LoVo (cell line): ENCODE measurements at regions not wholly inside any gene's neighbourhood (a gene's known extent, or its start where the extent isn't known, plus 50 kb on each side); places are given as distances from the start of the nearest gene placed in this dataset.
"Not testable (repeated sequence)": the region's sequence is repeated elsewhere in the genome, so short reads cannot be mapped to it uniquely, and the experiment has no call there.

Experiments used
- DNase-seq: peaks from one replicate; pipeline ENCODE4 v3.0.0-alpha.2; 2016; ENCODE audit warnings: low spot score

DNA sequence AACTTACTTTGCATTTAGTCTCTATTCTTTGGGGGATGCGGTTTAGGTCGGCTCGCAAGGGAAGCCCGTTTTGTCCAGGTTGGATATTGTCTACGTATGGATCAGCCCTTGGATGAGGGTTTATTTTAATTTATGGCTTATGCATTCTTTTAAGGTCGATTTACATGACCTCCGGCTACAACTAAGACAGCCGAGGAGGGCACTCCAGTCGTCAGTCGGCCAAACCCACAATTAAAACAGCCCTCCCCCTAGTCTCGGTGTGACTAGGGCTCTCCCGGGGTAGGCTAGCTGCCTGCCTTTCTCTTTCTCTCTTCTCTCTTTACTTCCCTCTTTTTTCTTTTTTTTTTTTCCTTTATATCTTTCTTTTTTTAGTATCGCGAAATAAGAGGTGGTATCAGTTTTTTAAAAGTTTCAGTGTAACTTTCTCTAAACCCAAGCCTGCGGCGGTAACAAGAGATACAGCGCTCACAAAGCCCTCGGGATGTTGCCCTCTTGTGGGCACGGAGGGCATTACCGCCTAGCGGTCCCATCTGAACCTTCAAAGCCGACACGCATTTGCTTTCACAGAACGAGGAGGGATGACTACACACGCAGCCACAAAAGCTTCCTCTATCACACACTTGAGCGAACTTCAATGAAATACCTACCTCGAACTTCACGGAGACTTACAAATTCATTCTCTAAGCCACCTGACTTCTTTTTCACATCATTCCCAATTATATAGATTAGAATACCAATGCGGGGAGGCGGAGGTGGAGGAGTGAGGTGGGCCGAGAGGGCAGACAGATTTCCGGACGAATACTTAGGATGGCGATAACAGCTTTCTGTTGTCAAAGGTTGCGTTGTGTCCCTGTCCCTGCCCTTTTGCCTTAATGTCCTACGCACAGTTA lies 132.3 kb upstream of the C11orf58 start:
- DNase-seq: peak; percentile 82

DNA sequence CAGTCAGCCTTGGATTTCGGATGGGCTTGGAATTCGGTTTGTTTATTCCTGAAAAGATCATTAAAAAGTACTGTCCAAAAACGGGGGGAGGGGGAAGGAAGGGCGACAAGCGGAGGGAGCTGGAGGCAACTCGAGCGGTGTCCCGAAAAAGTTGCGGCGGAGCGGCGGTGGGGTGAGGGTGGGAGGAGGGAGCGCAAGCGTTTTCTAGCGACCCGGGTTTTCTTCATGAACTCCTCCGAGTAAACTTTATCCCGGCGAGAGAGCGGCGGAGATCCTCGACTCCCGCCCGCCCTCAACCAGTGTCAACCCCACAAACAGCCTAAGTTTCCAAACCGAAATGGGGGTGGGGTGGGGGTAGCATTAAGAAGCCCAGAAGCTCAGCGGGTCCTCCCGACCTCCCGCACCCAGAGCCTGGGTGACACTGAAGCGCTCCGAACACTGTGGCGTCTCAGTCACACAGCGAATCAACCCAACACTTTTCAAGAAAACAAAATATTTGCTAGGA lies 133.0 kb upstream of the C11orf58 start:
- DNase-seq: peak; percentile 2

DNA sequence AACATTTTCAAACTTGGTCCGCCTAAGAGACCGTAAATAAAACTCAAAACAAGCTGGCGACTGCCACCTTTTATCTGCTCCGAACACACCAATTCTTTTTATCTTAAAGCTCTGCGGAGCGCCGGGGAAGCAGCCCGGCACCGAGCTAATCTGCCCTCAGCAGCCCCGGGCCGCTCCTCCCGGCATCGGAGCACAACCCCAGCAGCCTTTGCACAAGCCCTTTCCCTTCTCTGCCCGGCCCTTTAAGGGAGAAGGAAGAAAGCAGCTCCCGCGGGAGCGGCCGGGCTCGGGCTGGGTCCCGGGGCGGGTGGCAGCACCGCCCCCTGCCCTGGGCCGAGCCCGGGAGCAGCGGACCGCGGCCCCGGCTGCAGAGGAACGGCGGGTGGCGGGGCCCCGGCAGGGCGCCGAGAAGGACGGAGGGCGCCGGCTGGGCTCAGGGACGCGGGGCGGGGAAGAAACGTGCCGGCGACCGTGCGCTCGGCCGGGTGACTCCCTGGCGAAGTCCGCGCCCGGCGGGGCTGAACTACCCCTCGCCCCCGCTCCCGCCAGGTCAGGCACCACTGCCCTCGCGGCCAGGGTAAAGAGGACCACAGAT lies 133.6 kb upstream of the C11orf58 start:
- DNase-seq: peak; percentile 42

DNA sequence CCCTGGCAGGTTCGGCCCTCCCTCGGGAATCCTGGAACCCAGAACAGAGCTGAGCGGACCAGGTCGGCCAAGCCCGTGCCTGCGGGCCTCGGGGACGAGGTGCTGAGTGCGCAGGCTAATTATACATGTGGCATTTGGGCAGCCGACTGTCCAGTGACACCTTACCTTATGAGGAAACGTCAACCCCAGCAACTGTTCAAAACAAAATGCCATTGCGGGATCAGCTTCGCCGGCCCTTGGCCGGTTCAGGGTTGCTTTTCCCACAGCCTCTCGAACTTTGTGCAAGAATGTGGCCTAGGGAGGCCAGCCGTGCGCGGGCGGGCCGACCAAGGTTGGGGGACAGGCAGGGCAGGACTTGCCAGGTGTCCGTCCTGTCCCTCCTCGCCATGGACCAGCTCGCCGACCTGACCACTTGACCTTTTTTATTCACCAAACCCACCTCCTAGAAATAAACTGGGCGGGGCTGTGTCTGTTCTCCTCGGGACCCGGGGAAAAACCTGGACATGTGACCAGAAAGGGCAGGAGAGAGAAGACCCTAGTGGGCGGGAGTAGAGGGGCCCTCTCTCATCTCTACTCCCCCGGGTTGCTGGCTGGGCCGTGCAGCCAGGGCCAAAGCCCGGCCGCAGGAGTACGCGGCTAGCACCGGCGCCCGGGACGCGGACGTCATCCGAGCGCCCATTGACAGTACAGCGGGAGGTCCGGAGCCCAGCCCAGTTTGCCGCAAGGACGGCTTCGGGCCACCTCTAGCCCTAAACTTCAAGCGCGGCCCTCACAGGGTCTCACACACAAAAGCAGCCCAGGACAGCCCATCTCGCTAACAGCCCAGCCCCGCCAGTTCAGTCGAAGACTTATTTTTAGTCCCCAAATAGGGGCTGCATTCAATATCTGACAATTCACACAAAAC lies 134.3 kb upstream of the C11orf58 start:
- DNase-seq: peak; percentile 20

DNA sequence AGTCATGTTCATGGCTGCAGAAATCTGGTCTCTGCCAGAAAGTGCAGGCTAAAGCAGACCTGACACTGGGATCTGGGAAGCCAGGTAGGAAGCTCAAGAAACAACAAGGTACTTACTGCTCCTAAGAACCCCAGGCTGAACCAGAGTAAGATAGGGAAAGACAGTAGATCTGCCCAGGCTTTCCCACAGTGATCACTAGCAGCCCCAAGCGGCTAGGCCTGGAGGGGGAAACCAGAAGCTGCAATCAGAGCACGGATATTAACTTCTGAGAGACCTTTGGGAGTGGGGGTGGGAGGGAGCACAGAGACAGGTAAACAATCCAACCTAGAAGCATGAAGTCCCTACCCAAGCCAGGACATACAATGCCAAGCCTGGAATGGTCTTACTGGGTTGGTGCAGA lies 135.2 kb upstream of the C11orf58 start:
- no peak for DNase-seq

DNA sequence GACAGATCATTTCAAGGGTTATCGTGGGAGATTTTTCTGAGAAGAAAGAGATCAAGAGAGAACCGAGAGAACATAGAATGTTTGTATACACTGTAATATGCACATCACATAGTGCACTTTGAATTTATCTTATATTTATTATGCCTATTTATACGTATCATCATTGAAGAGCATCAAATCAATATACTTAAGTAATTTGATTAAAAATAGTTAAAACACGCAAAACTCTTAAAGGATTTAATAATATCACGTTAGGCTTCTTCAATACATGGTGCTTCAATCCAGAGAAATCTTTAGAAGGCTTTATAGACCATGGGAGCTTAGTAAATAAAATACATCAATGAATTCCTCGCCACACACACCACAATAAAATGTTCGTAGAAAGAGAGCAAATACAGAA lies 139.5 kb upstream of the C11orf58 start:
- no peak for DNase-seq

DNA sequence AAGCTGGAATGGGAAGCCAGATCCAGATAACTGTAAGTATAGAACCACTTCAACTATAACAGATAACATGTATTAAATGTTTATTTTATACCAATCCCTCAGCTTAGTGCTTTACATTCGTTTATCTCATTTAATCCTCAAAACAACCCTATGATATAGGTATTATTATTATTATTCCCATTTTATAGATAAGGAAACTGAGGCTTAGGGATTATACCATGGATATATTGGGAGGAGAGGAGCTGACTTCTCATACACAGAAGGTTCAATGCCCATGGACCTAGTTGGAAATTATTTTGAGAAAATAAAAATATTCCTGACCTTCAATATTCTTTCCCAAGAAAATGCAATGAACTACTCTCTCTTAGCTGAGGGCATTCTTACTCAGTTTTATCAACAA lies 140.4 kb upstream of the C11orf58 start:
- DNase-seq: no peak

DNA sequence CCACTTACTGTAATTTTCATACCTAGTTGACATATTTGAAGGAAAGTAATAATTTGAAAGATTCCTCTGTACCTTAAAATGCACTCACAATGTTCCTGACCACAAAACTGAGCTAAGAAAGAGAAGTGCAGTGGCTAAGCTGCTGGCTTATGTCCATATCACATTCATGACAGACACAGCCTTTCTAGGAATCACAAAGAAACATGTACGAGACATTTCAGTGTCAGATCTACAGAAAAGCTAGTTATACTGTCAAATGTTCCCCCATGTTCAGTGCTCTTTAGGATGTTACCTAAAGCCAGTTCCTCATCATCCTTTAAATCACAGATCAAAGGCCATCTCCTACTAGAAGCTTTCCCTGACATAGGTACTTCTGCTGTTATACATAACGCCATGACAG lies 142.2 kb upstream of the C11orf58 start:
- no peak for DNase-seq

DNA sequence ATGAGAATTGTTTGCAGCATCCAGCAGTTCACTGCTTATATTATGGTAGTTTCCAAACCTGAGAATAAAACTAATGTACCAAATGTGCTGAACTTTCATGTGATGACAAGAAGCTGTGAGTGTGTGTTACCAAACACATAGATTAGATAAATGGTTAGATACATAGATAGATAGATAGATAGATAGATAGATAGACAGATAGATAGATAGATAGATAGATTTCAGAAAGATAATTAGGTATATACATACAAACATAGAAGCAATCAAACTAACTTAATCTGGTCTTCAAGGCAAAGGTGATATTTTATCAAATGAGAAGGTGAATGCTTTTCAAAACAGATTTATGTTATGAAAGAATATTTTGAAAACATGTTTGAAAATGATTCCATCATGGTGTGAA lies 147.3 kb upstream of the C11orf58 start:
- no peak for DNase-seq

DNA sequence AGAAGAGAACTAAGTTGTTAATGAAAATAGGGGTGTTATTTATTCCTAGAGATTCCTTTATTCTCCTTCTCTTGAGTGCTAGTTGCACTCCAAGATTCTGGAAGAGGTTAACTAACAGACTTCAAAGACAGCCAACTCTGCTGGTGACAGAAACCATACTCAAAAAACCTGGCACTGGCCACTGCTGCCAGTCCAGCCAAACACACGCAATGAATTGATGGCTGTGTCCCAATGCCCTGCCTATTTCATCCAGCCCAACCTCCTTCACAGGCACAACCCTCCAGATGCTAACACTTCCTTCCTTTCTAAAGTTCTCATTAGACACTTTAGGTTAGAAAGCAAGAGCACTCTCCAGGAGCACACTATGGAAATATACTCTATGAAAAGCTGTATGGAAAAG lies 150.8 kb upstream of the C11orf58 start:
- no peak for DNase-seq

DNA sequence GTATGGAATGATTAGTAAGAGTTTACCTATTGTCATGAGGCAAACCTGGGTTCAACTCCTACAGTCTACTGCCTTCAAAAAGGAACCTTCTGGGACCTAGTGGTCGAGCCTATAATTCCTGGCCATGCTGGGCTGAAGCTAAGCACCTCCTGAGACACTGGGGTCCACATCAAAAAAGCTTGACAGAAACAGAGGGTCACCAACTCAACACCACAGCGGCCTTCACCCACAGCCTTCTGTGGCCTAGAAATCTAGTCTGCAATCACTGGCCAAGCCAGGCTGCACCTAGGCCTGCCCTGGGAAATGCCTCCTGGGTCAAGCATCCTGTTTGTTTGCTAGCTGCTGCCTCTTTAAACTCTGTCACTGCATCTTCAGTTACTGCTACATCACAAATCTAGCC lies 153.9 kb upstream of the C11orf58 start:
- no peak for DNase-seq

DNA sequence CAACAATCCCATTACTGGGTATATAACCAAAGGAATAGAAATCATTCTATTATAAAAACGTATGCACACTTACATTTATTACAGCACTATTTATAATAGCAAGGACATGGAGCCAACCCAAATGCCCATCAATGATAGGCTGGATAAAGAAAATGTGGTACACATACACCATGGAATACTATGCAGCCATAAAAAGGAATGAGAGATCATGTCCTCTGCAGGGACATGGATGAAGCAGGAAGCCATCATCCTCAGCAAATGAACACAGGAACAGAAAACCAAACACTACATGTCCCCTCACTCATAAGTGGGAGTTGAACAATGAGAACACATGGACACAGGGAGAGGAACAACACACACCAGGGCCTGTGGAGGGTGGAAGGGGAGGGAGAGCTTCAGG lies 157.4 kb upstream of the C11orf58 start:
- not testable (repeated sequence) for DNase-seq

DNA sequence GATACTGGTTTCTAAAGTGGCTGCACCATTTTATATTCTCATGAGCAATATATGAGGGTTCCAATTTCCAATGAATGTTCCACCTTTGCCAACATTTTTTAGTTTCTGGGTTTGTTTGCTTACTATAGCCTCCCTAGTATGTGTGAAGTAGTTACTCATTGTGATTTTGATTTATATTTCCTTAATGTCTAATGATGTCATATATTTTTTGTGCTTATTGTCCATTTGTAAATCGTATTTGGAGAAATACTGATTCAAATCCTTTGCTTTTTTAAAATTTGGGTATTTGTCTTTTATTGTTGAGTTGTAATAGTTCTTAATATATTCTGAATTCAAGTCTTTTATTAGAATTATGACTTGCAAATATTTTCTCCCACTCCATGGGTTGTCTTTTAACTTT lies 161.0 kb upstream of the C11orf58 start:
- no peak for DNase-seq

DNA sequence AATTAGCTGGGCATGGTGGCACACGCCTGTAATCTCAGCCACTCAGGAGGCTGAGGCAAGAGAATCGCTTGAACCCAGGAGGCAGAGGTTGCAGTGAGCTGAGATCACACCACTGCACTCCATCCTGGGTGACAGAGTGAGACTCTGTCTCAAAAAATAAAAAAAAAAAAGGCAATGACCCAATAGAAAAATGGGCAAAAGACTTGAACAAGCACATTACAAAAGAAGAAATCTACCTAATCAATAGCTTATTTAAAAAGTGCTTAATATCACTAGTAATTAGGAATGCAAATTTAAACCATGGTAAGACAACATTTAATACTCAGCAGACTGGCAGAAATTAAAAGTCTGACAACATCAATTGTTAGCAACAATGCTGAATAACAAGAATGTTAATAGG lies 163.6 kb upstream of the C11orf58 start:
- DNase-seq: not testable (repeated sequence)

DNA sequence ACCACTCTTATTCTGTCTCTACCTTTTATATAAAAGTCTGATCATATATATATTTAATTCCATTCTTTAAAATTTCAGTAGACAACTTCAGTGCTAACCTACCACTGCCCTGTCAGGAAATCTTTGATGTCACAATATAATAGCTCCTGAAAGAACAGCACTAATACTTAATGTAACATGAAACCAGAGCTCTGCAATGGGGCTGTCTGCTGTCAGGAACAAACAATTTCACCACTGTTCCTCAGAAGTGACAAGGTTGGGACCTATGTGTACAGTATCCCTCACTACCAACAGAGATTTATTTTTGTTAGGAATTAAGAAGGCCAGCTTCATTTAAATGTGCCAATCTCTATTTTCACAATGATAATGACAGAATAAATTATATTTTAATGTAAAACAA lies 165.5 kb upstream of the C11orf58 start:
- no peak for DNase-seq

DNA sequence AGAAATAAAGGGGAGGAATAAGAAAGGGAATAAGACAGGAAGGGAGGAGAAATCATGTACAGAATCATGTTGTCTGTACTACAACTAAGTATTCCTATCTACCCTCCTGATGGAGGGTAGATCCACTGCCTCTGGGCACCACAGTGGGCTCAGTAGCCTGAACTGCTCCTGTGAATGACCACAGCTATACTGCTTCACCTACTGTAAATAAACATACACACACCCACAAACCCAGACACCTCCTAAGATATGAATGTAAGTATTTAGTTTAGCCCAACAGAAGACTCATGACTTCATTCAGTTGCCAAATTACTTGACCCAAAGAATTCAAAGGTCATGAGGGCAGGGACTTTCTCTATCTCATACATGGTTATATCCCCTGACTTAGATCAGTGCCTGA lies 177.3 kb upstream of the C11orf58 start:
- no peak for DNase-seq

DNA sequence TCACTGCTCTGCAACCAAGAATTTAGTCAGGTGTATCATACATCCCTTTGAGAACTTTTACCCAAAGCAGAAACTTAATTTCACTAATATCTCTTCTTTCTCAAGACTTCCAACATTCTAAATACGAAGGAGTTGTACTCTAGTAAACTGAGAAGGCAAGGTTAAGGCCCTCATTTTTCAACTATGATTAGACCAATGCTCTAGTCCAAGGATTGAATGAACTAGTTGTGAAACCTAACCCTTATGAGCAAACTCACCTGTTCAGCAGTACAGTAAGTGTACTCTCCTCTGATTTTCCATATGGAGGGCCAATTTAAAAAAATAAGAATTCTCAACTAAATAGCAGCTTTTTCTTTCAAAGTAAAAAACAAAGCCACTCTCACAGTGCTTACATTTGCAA lies 180.0 kb upstream of the C11orf58 start:
- DNase-seq: no peak

DNA sequence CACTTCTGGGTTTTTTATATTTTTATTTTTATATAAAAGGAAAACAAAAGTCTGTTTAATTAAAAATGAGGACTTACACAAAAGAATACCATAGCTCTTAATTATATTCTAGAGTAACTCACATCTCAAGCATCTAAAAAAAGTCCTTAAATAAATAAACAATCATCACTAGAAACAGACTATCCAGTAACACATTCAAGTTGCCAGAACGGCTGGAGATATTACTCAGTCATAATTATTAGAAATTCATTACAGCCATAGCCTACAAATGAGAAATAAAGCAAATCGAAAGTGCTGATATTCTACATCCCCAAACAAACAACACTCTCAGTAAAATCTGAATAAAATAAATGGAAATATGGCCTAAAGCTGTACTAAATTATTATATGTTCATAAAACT lies 182.5 kb upstream of the C11orf58 start:
- DNase-seq: no peak

DNA sequence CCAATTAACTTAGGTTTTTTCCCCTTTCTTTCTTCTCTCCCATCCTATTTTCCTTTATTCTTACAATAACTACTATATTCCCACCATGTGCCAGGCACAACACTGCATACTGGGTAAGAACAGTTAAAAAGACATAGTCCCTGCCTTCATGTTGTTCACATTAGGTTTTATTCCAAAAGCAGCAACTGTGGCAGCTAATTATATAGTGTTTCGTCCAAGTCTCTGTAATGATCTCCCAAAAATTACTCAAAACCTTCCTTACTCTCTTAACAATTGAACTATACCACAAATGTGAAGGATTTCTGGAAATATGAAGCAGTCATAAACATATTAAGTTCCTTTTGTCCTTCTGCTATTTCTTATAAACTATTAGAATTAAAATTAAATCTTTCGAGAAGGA lies 184.1 kb upstream of the C11orf58 start:
- no peak for DNase-seq

DNA sequence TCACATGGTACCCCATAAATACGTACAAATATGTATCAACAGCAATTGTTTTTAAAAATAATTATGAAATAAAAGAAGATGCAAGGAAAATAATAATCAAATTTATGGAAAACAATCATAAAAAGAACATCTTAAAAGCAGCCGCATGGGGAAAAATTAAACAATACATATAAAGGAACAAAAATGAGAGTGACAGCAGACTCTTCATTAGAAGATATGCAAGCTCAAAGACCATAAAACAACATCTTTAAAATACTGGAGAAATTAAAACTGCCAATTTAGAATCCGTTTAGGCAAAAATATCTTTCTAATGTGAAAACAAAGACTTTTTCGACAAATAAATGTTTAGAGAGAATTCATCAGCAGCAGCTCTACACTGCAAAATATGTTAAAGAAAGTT lies 190.6 kb upstream of the C11orf58 start:
- DNase-seq: no peak

DNA sequence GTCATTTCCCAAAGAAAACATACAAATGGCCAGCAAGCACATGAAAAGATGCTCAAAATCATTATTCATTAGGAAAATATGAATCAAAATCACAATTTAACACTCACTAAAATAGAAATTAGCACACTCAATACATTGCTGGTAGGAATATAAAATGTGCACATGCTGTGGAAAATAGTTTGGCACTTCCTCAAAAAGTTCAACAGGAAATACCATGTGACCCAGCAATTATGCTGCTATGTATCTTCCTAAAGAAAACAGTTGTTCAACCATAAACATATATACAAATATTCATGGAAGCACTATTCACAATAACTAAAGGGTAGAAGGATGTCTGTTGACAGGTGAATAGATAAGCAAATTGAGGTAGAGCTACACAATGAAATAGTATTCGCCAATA lies 187.3 kb upstream of the SOX6 start:
- DNase-seq: no peak

DNA sequence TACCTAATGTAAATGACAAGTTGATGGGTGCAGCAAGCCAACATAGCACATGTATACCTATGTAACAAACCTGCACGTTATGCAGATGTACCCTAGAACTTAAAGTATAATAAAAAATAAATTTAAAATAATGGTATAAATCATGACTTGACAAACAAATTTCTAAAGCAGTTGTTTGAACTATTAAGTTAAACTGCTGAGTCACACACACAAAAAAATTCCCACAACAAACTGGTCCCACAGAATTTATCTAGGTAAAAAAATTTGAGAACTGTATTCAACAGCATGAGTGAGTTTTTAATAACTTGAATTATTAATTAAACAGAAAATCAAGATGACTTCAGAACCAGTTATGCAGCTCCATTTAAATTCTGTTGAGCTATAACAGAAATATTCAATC lies 186.0 kb upstream of the SOX6 start:
- DNase-seq: no peak

DNA sequence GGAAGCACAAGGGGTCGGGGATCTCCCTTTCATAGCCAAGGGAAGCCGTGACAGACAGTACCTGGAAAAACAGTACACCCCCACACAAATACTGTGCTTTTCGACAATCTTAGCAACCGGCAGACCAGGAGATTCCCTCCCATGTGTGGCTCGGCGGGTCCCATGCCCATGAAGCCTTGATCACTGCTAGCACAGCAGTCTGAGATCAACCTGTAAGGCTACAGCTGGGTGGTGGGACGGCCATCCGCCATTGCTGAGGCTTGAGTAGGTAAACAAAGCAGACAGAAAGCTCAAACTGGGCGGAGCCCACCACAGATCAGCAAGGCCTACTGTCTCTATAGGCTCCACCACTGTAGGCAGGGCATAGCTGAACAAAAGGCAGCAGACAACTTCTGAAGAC lies 180.2 kb upstream of the SOX6 start:
- no peak for DNase-seq
